ENCODE measurements at regions not wholly inside any gene's neighbourhood (a gene's known extent, or its start where the extent isn't known, plus 50 kb on each side); places are given as distances from the start of the nearest gene placed in this dataset.

GRCh38 chr18:22700920-22701319 lies 232.2 kb upstream of the RBBP8 start:
- WGBS, 2 donors = 97 to 98% methylated on average over 1 of the region's 1 CpG
- Histone ChIP-seq H3K4me3 (no peak overlapping the region), H3K27ac (no peak overlapping the region), H3K36me3 (no peaks in the 10 kb centered on the region), H3K27me3 (no peaks in the 10 kb centered on the region), H3K9me3 (no peaks in the 10 kb centered on the region), H3K4me1 (peaks cover 0 to 6% (median 3%) of the 10 kb centered on the region in 3 donors)
- peak; percentile 96 for FAIRE-seq
- no peak for DNase-seq
- no peak for TF ChIP-seq CTCF (IDR thresholded peaks at IDR 0.05)
- ATAC-seq = no peak
- intact Hi-C loops (cut with DNase I) = no loop called here

- no peak overlapping the region for H3K4me3 ChIP-seq
- H3K9me3 ChIP-seq = no peaks in the 10 kb centered on the region
- intact Hi-C loops (cut with DNase I) = no loop called here
These were observed 231.8 kb upstream of the RBBP8 start for GRCh38 chr18:22701326-22701725.

GRCh38 chr18:22701795-22702194 lies 231.3 kb upstream of the RBBP8 start:
- H3K36me3 ChIP-seq = no peaks in the 10 kb centered on the region
- FAIRE-seq (no peak), ATAC-seq (no peak), DNase-seq (no peak)
- no peaks in the 10 kb centered on the region for H3K27me3 ChIP-seq
- no peak overlapping the region for H3K4me3 ChIP-seq
- peaks cover 0 to 6% (median 3%) of the 10 kb centered on the region in 3 donors for H3K4me1 ChIP-seq
- TF ChIP-seq CTCF (IDR thresholded peaks at IDR 0.05) = no peak
- H3K9me3 ChIP-seq = no peaks in the 10 kb centered on the region
- WGBS, 2 donors = 81 to 93% methylated on average over 4 of the region's 4 CpGs
- intact Hi-C loops (cut with DNase I) = no loop called here
- H3K27ac ChIP-seq = no peak overlapping the region

More at GRCh38 chr18:22701326-22701725, 231.8 kb upstream of the RBBP8 start:
- no peak for ATAC-seq
- TF ChIP-seq CTCF (IDR thresholded peaks at IDR 0.05) = no peak
- DNase-seq = no peak
- no peaks in the 10 kb centered on the region for H3K36me3 ChIP-seq
- WGBS, 2 donors = 60 to 71% methylated on average over 6 of the region's 6 CpGs
- H3K4me1 ChIP-seq = peaks cover 0 to 6% (median 3%) of the 10 kb centered on the region in 3 donors
- H3K27ac ChIP-seq = no peak overlapping the region
- H3K27me3 ChIP-seq = no peaks in the 10 kb centered on the region
- FAIRE-seq = no peak

GRCh38 chr18:22702806-22703205 lies 230.3 kb upstream of the RBBP8 start:
- intact Hi-C loops (cut with DNase I) = no loop called here
- H3K36me3 ChIP-seq = no peaks in the 10 kb centered on the region
- FAIRE-seq (no peak), ATAC-seq (no peak), DNase-seq (no peak)
- H3K4me1 ChIP-seq = peaks cover 0 to 6% (median 3%) of the 10 kb centered on the region in 3 donors
- H3K9me3 ChIP-seq = no peaks in the 10 kb centered on the region
- WGBS, 2 donors = 62 to 66% methylated on average over 3 of the region's 3 CpGs
- H3K27ac ChIP-seq = no peak overlapping the region
- TF ChIP-seq CTCF (IDR thresholded peaks at IDR 0.05) = no peak
- no peaks in the 10 kb centered on the region for H3K27me3 ChIP-seq
- no peak overlapping the region for H3K4me3 ChIP-seq

GRCh38 chr18:22703883-22704585 lies 229.1 kb upstream of the RBBP8 start:
- TF ChIP-seq CTCF (IDR thresholded peaks at IDR 0.05) = peak; percentile 67 to 82 (median 76)
- H3K27me3 ChIP-seq = no peaks in the 10 kb centered on the region
- WGBS, 2 donors = 22 to 24% methylated on average over 9 of the region's 9 CpGs
- peak overlapping the region in 2 of 4 donors; percentile 3 to 13 for H3K27ac ChIP-seq
- intact Hi-C loops (cut with DNase I) = no loop called here
- no peak overlapping the region for H3K4me3 ChIP-seq
- ATAC-seq = peak; percentile 86 to 97 (median 92)
- H3K36me3 ChIP-seq = no peaks in the 10 kb centered on the region
- FAIRE-seq = no peak
- H3K9me3 ChIP-seq = no peaks in the 10 kb centered on the region
- DNase-seq = peak in 2 of 6 donors; percentile 6 to 15
- H3K4me1 ChIP-seq = peaks cover 0 to 6% (median 3%) of the 10 kb centered on the region in 3 donors
